ENCODE measurements at regions not wholly inside any gene's neighbourhood (a gene's known extent, or its start where the extent isn't known, plus 50 kb on each side); places are given as distances from the start of the nearest gene placed in this dataset.

- Mint-ChIP-seq H3K27ac (no peak overlapping the region), H3K4me1 (ENCODE audit: low read depth) (no peaks in the 10 kb centered on the region), H3K36me3 (ENCODE audit: low read depth) (no peaks in the 10 kb centered on the region), H3K9me3 (peaks cover 2% of the 10 kb centered on the region), H3K27me3 (ENCODE audit: low read depth) (no peaks in the 10 kb centered on the region), H3K4me3 (no peak overlapping the region)
- intact Hi-C loops (cut with micrococcal nuclease): no loop called here
- DNase-seq: no peak
- CTCF ChIA-PET: interaction anchor here (0.5 kb wide), 1 partner anchor 1065 kb away, joined by 3 read pairs; no protein-coding TSS in a partner anchor
Observed at GRCh38 chr16:79434092-79434491, 166.4 kb downstream of the MAF start.

GRCh38 chr16:79431923-79432322 lies 168.6 kb downstream of the MAF start:
- CTCF ChIA-PET: no interaction called here
- no peak overlapping the region for H3K27ac Mint-ChIP-seq
- peaks cover 2% of the 10 kb centered on the region for H3K9me3 Mint-ChIP-seq
- no peaks in the 10 kb centered on the region for H3K27me3 Mint-ChIP-seq (ENCODE audit: low read depth)
- H3K4me3 Mint-ChIP-seq: no peak overlapping the region
- intact Hi-C loops (cut with micrococcal nuclease): no loop called here
- H3K4me1 Mint-ChIP-seq (ENCODE audit: low read depth): no peaks in the 10 kb centered on the region
- no peaks in the 10 kb centered on the region for H3K36me3 Mint-ChIP-seq (ENCODE audit: low read depth)
- no peak for DNase-seq

DNA sequence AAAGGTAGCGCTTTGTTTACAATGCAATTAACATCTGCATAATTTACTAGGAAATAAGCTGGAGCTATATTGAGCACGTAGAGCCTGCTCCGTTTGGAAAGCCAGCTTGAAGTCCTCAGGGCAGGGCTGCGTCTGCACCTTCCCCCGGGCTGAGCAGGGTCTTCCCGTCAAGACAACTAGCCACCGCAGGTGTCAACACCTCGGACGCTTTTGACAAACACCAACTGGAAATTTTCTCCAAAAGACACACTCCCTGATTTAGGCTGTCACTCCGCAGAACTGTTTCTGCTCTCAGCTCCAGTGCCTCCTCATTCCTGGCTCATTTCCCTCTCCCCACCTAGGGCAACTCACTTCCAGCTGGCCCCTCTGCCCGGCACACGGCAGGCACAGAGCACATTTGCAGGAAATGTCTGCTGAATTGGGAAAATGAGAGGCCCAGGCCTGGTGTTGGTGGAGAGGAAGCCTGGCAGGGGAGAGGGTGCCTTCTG lies 170.3 kb downstream of the MAF start:
- no peak overlapping the region for H3K4me3 Mint-ChIP-seq
- CTCF ChIA-PET: no interaction called here
- intact Hi-C loops (cut with micrococcal nuclease): no loop called here
- H3K36me3 Mint-ChIP-seq (ENCODE audit: low read depth): no peaks in the 10 kb centered on the region
- DNase-seq: no peak
- peaks cover 2% of the 10 kb centered on the region for H3K9me3 Mint-ChIP-seq
- H3K4me1 Mint-ChIP-seq (ENCODE audit: low read depth): no peaks in the 10 kb centered on the region
- no peaks in the 10 kb centered on the region for H3K27me3 Mint-ChIP-seq (ENCODE audit: low read depth)
- no peak overlapping the region for H3K27ac Mint-ChIP-seq

- DNase-seq: no peak
- H3K27ac Mint-ChIP-seq: no peak overlapping the region
- intact Hi-C loops (cut with micrococcal nuclease): no loop called here
Observed at GRCh38 chr16:79429381-79430190, 171.0 kb downstream of the MAF start.

DNA sequence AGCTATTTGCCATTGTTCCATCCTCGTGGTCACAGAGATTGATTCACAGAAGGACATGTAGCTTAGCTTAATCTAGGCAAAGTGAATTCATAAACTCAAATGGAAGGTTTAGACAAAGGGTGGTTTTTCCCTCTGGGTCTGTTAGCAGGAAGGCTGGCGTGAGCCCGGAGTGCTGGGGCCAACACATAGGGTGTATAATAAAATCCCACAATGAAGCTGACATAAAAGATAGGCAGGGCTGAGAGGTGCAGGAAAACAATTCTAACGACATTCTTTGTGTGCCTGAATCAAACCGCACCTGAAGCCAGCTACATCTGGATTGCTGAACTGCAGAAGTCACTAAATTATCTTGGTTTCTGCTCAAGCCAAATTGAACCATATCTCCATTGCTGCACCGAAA lies 173.9 kb downstream of the MAF start:
- intact Hi-C loops (cut with micrococcal nuclease): no loop called here
- Mint-ChIP-seq H3K36me3 (ENCODE audit: low read depth) (no peaks in the 10 kb centered on the region), H3K27ac (no peak overlapping the region), H3K27me3 (ENCODE audit: low read depth) (no peaks in the 10 kb centered on the region), H3K4me1 (ENCODE audit: low read depth) (no peaks in the 10 kb centered on the region), H3K4me3 (no peak overlapping the region), H3K9me3 (no peaks in the 10 kb centered on the region)
- CTCF ChIA-PET: interaction anchor here (0.6 to 0.7 kb wide), 2 partner anchors 12 to 46 kb away, joined by 6 to 7 read pairs; no protein-coding TSS in a partner anchor
- no peak for DNase-seq

More at GRCh38 chr16:79429381-79430190, 171.0 kb downstream of the MAF start:
- no peaks in the 10 kb centered on the region for H3K4me1 Mint-ChIP-seq (ENCODE audit: low read depth)
- no peaks in the 10 kb centered on the region for H3K36me3 Mint-ChIP-seq (ENCODE audit: low read depth)
- no peak overlapping the region for H3K4me3 Mint-ChIP-seq
- CTCF ChIA-PET: no interaction called here
- H3K27me3 Mint-ChIP-seq (ENCODE audit: low read depth): no peaks in the 10 kb centered on the region
- peaks cover 2% of the 10 kb centered on the region for H3K9me3 Mint-ChIP-seq

- H3K27me3 Mint-ChIP-seq (ENCODE audit: low read depth): peaks cover 2% of the 10 kb centered on the region
- H3K4me1 Mint-ChIP-seq (ENCODE audit: low read depth): peaks cover 3% of the 10 kb centered on the region
- no peak overlapping the region for H3K4me3 Mint-ChIP-seq
- no peaks in the 10 kb centered on the region for H3K36me3 Mint-ChIP-seq (ENCODE audit: low read depth)
- CTCF ChIA-PET: no interaction called here
- no peak for DNase-seq
- intact Hi-C loops (cut with micrococcal nuclease): no loop called here
- H3K9me3 Mint-ChIP-seq: no peaks in the 10 kb centered on the region
- no peak overlapping the region for H3K27ac Mint-ChIP-seq
Observed at GRCh38 chr16:79422064-79422463, 178.5 kb downstream of the MAF start.

DNA sequence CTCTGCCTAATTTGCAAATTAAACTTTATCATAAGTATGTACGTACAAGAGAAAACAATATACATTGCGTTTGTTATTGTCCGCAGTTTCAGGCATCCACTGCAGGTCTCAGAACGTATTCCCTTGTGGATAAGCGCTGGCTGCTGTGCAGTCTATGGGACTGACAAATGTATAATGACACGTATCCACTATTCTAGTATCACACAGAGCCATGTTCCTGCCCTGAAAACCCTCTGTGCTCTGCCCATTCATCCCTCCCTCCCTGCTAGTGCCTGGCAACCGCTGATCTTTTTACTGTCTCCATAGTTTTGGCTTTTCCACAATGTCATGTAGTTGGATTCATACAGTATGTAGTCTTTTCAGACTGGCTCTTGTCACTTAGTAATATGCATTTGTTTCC lies 179.4 kb downstream of the MAF start:
- DNase-seq: no peak
- CTCF ChIA-PET: no interaction called here
- peaks cover 2% of the 10 kb centered on the region for H3K27me3 Mint-ChIP-seq (ENCODE audit: low read depth)
- H3K9me3 Mint-ChIP-seq: no peaks in the 10 kb centered on the region
- no peak overlapping the region for H3K4me3 Mint-ChIP-seq
- intact Hi-C loops (cut with micrococcal nuclease): no loop called here
- H3K27ac Mint-ChIP-seq: no peak overlapping the region
- peaks cover 12% of the 10 kb centered on the region for H3K4me1 Mint-ChIP-seq (ENCODE audit: low read depth)
- H3K36me3 Mint-ChIP-seq (ENCODE audit: low read depth): no peaks in the 10 kb centered on the region

- H3K9me3 Mint-ChIP-seq: no peaks in the 10 kb centered on the region
- no peak overlapping the region for H3K4me3 Mint-ChIP-seq
- CTCF ChIA-PET: no interaction called here
- no peak overlapping the region for H3K27ac Mint-ChIP-seq
- intact Hi-C loops (cut with micrococcal nuclease): no loop called here
- H3K36me3 Mint-ChIP-seq (ENCODE audit: low read depth): no peaks in the 10 kb centered on the region
- DNase-seq: no peak
- H3K4me1 Mint-ChIP-seq (ENCODE audit: low read depth): peaks cover 16% of the 10 kb centered on the region
- peaks cover 2% of the 10 kb centered on the region for H3K27me3 Mint-ChIP-seq (ENCODE audit: low read depth)
Observed at GRCh38 chr16:79420493-79420892, 180.0 kb downstream of the MAF start.

DNA sequence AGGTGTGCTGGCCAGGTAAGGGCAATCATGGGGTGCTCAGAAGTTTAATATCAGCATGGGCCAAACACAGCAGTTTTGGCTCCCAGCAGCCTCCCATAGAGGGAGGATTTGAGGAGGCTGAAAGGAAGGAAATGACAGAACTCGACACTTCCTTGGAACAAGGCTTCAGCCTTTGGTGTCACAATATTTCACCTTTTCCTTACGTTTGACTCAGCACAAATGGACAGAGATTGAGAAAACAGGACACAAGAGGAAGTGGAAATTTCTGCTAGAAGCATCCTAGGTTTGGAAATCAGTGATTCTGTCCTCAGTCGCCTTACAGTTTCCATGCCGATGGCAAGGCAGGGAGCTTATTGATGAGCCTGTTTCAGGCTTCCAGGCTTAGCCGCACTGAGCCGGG lies 181.4 kb downstream of the MAF start:
- H3K27ac Mint-ChIP-seq: no peak overlapping the region
- peaks cover 16% of the 10 kb centered on the region for H3K4me1 Mint-ChIP-seq (ENCODE audit: low read depth)
- H3K36me3 Mint-ChIP-seq (ENCODE audit: low read depth): no peaks in the 10 kb centered on the region
- H3K4me3 Mint-ChIP-seq: no peak overlapping the region
- DNase-seq: no peak
- intact Hi-C loops (cut with micrococcal nuclease): no loop called here
- H3K9me3 Mint-ChIP-seq: no peaks in the 10 kb centered on the region
- peaks cover 2% of the 10 kb centered on the region for H3K27me3 Mint-ChIP-seq (ENCODE audit: low read depth)
- CTCF ChIA-PET: interaction anchor here (0.5 kb wide), 1 partner anchor 184 kb away, joined by 3 read pairs; no protein-coding TSS in a partner anchor

- no peak for DNase-seq
- Mint-ChIP-seq H3K36me3 (ENCODE audit: low read depth) (no peaks in the 10 kb centered on the region), H3K4me1 (ENCODE audit: low read depth) (peaks cover 16% of the 10 kb centered on the region), H3K27ac (no peak overlapping the region), H3K4me3 (no peak overlapping the region), H3K27me3 (ENCODE audit: low read depth) (peaks cover 2% of the 10 kb centered on the region), H3K9me3 (no peaks in the 10 kb centered on the region)
- CTCF ChIA-PET: no interaction called here
- intact Hi-C loops (cut with micrococcal nuclease): no loop called here
Observed at GRCh38 chr16:79417601-79418008, 182.9 kb downstream of the MAF start.

DNA sequence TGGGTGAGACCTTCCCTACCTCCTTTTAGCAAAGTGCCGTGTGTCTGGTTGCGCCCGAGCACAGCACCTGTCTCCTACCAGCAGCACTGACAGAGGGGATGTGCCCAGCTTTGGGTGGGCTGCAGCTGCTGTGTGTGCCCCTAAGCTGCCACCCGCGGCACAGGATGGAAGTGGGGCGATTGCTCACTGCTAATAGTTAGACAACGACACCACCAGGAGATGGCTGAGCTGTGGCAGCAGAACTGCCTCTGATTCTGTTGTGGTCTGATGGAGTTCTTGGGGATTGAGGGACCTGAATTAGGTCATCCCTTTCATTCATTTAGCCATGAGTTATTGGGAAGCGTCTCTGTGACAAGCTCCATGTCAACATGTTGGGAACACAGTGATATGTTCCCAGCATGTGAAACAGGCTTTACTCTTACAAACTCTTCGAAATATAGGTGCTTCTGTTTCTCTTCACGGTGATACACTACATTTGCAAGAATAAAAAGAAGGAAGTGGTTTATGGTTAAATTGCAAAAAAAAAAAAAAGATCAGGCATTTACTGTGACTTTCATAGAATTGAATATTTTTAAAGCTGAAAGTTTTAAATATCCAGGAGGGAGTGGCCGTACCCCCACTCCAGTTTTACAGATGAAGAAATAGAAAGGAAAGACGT lies 184.4 kb downstream of the MAF start:
- intact Hi-C loops (cut with micrococcal nuclease): no loop called here
- Mint-ChIP-seq H3K27me3 (ENCODE audit: low read depth) (peaks cover 2% of the 10 kb centered on the region), H3K4me1 (ENCODE audit: low read depth) (peaks cover 23% of the 10 kb centered on the region), H3K9me3 (no peaks in the 10 kb centered on the region), H3K4me3 (no peak overlapping the region), H3K27ac (no peak overlapping the region), H3K36me3 (ENCODE audit: low read depth) (no peaks in the 10 kb centered on the region)
- CTCF ChIA-PET: interaction anchor here (0.7 kb wide), 1 partner anchor 69 kb away, joined by 4 read pairs; no protein-coding TSS in a partner anchor
- DNase-seq: peak; percentile 10

GRCh38 chr16:79412783-79413225 lies 187.7 kb downstream of the MAF start:
- H3K9me3 Mint-ChIP-seq: no peaks in the 10 kb centered on the region
- intact Hi-C loops (cut with micrococcal nuclease): loop anchor here (5.0 kb wide), 1 partner anchor 146 kb away; no protein-coding TSS in a partner anchor
- H3K4me3 Mint-ChIP-seq: no peak overlapping the region
- DNase-seq: no peak
- H3K27me3 Mint-ChIP-seq (ENCODE audit: low read depth): no peaks in the 10 kb centered on the region
- no peaks in the 10 kb centered on the region for H3K36me3 Mint-ChIP-seq (ENCODE audit: low read depth)
- CTCF ChIA-PET: no interaction called here
- peaks cover 24% of the 10 kb centered on the region for H3K4me1 Mint-ChIP-seq (ENCODE audit: low read depth)
- no peak overlapping the region for H3K27ac Mint-ChIP-seq

Data from activated naive CD4-positive, alpha-beta T cell treated with anti-CD3 and anti-CD28 coated beads for 36 hours (primary cell).